ENCODE measurements at regions not wholly inside any gene's neighbourhood (a gene's known extent, or its start where the extent isn't known, plus 50 kb on each side); places are given as distances from the start of the nearest gene placed in this dataset.
A peak's percentile ranks its signal among the peaks of the same experiment; 100 is the strongest.

DNA sequence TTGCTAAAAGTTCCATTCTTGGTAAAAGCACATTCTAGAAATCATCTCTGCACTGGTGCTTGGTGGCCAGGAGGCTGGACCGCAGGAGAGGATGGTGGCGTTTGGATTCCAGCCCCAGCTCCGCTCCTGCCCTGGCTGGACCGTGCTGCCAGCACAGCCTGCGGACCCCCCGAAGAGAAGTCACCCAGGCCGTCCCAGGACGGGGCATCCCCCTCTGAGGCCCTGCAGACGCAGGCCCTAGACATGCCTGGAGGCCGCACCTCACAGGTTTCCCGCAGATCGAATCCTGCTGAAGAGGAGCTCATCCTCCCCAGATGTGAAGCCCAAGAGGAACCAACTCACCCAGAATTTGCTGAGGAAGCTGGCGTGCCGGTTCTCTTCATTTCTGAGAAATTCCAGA, 159.0 kb downstream of the TEX29 start:
- Mint-ChIP-seq H3K27me3 (peaks cover 0 to 5% (median 2%) of the 10 kb centered on the region in 5 donors), H3K27ac (no peak overlapping the region), H3K9me3 (no peaks in the 10 kb centered on the region), H3K36me3 (no peaks in the 10 kb centered on the region), H3K4me3 (no peak overlapping the region), H3K4me1 (peaks cover 0 to 1% (median 0%) of the 10 kb centered on the region in 4 donors)
- POLR2A ChIA-PET, result no interaction called here
- ATAC-seq, result no peak
- DNase-seq, result no peak

DNA sequence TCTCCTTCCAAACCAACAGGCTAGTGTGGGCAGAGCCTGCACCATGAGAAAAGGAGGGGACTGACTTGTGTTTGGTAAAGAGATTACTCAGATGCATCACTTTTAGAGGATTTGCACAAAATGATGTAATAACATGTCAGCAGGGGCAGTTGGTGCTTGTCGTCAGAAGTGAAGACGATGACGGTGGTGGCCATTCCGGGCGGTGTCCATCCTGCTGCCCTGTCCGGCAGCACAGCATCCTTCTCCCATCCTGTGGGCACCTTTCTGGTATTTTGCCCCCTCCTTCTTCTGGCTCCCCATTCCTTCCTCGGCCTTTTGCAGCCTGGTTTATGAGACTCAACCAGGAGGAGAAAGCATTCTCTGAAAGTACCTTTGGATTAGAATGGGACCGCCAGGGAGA, 160.1 kb downstream of the TEX29 start:
- DNase-seq, result no peak
- Mint-ChIP-seq H3K27ac (peak overlapping the region in 1 of 10 donors; percentile 9), H3K4me3 (no peak overlapping the region), H3K27me3 (peaks cover 0 to 5% (median 2%) of the 10 kb centered on the region in 5 donors), H3K4me1 (peaks cover 0 to 1% (median 0%) of the 10 kb centered on the region in 4 donors), H3K9me3 (peaks cover 0 to 4% (median 0%) of the 10 kb centered on the region in 9 donors), H3K36me3 (peaks cover 0 to under 1% (median 0%) of the 10 kb centered on the region in 3 donors)
- POLR2A ChIA-PET, result no interaction called here
- ATAC-seq, result no peak

DNA sequence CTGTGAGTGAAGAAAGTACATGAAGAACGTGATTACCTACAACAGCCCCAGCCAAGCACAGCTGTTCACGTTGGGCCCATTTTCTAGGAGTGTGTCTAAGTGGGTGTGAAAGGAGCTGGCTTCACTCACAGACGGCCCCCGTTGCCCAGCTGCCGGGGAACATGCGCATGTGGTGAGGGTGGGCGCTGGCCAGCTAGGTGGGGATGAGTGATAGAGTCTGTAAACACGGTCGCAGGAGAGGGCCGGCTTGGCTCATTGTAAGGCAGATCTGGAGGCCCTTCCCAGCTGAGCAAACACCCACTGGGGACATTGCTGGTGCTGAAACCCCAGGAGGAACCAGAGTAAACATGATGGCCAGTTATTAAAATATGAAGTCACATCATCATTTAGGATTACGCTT, 160.5 kb downstream of the TEX29 start:
- peaks cover 0 to 1% (median 0%) of the 10 kb centered on the region in 4 donors for H3K4me1 Mint-ChIP-seq
- peaks cover 0 to 9% (median 0%) of the 10 kb centered on the region in 9 donors for H3K9me3 Mint-ChIP-seq
- H3K36me3 Mint-ChIP-seq, result peaks cover 0 to 4% (median 0%) of the 10 kb centered on the region in 3 donors
- H3K27ac Mint-ChIP-seq, result peak overlapping the region in 2 of 10 donors; percentile 9 to 31
- peaks cover 0 to 5% (median 2%) of the 10 kb centered on the region in 5 donors for H3K27me3 Mint-ChIP-seq
- DNase-seq (no peak), ATAC-seq (no peak)
- no peak overlapping the region for H3K4me3 Mint-ChIP-seq
- POLR2A ChIA-PET, result no interaction called here

DNA sequence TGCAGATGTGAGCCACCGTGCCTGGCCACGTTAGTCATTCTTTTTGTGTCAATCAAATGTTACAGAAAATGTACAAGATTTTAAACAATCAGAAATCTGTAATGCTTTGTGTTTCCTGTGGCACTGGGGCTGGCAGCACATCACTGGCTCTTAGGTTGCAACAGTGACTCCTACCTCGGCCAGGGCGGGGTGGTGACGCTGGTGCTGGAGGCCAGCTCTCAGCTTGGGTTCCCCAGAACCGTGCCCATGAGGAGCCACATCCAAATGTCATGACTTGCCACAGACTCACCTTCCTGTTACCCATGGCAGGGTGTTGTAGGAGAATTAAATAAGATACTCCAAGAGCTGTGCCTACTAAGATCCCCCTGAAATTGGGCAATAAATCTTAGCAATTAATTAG, 161.7 kb downstream of the TEX29 start:
- peaks cover 0 to 20% (median 3%) of the 10 kb centered on the region in 9 donors for H3K9me3 Mint-ChIP-seq
- DNase-seq (no peak), ATAC-seq (no peak)
- H3K4me1 Mint-ChIP-seq, result peaks cover 0 to 1% (median 0%) of the 10 kb centered on the region in 4 donors
- H3K27me3 Mint-ChIP-seq, result peaks cover 0 to 5% (median 2%) of the 10 kb centered on the region in 5 donors
- H3K4me3 Mint-ChIP-seq, result no peak overlapping the region
- POLR2A ChIA-PET, result no interaction called here
- peaks cover 0 to 4% (median 2%) of the 10 kb centered on the region in 3 donors for H3K36me3 Mint-ChIP-seq
- no peak overlapping the region for H3K27ac Mint-ChIP-seq

DNA sequence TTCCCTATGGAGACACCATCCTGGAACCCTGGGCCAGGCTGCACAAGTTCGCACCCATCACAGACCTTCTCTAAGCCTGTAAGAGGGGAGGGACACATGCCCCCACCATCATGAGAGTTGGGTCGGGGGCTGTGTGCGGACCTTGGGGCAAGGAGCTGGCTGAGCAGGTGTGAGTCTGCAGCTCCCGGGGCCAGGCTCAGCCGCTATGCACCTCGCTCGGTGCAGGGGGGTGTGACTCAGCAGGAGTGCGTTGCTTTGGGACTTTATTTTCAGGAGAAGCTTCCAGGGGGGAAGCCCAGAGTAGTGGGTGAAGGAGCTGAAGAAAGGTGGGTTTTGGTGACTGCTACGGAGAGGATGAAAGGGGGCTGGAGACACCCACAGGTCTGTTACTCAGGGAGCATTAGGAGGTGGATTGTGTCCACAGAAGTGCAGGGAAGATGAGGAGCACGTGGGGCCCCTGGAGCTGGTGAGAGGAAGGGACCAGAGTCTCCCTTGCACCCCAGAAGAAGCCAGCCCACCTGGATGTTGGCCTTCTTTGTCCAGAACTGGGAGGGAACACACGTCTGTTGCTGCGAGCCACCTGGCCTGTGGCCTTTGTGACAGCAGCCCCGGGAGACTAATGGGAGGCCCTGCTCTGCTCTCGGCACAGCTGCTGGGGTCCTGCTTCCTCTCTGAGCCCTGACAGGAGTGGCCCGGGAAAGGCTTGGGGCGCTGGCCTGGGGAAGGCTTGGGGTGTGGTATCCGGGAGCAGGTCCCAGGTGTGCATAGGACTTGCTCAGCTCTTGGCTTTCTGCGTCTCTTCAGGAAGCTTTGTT, 162.6 kb downstream of the TEX29 start:
- ATAC-seq (no peak), DNase-seq (no peak)
- Mint-ChIP-seq H3K4me3 (no peak overlapping the region), H3K27ac (no peak overlapping the region), H3K4me1 (peaks cover 0 to 1% (median 0%) of the 10 kb centered on the region in 4 donors), H3K9me3 (peaks cover 0 to 29% (median 7%) of the 10 kb centered on the region in 9 donors), H3K36me3 (peaks cover 0 to 4% (median 2%) of the 10 kb centered on the region in 3 donors), H3K27me3 (peaks cover 0 to 5% (median 2%) of the 10 kb centered on the region in 5 donors)
- POLR2A ChIA-PET, result no interaction called here

DNA sequence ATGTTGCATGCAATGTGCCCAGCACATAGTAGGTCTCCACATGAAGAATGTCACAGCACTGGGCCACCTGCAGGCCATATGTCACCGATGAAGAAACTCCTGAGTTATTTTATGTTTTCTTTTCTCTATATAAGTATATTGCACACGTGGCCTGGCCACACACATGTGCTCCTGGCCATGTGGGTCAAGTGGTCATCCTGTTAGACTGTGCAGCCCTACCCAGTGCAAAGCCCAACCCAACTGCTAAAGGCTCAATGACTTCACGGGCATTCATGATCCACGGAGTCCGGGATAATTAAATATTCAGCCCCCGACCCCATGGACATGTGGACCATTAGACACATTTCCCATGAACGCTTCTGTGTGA, 163.2 kb downstream of the TEX29 start:
- DNase-seq (no peak), ATAC-seq (no peak)
- H3K4me1 Mint-ChIP-seq, result peaks cover 0 to 1% (median 0%) of the 10 kb centered on the region in 4 donors
- H3K27ac Mint-ChIP-seq, result no peak overlapping the region
- peaks cover 0 to 4% (median 2%) of the 10 kb centered on the region in 3 donors for H3K36me3 Mint-ChIP-seq
- H3K4me3 Mint-ChIP-seq, result no peak overlapping the region
- H3K27me3 Mint-ChIP-seq, result peaks cover 0 to 9% (median 2%) of the 10 kb centered on the region in 5 donors
- H3K9me3 Mint-ChIP-seq, result peaks cover 0 to 35% (median 7%) of the 10 kb centered on the region in 9 donors
- POLR2A ChIA-PET, result no interaction called here

DNA sequence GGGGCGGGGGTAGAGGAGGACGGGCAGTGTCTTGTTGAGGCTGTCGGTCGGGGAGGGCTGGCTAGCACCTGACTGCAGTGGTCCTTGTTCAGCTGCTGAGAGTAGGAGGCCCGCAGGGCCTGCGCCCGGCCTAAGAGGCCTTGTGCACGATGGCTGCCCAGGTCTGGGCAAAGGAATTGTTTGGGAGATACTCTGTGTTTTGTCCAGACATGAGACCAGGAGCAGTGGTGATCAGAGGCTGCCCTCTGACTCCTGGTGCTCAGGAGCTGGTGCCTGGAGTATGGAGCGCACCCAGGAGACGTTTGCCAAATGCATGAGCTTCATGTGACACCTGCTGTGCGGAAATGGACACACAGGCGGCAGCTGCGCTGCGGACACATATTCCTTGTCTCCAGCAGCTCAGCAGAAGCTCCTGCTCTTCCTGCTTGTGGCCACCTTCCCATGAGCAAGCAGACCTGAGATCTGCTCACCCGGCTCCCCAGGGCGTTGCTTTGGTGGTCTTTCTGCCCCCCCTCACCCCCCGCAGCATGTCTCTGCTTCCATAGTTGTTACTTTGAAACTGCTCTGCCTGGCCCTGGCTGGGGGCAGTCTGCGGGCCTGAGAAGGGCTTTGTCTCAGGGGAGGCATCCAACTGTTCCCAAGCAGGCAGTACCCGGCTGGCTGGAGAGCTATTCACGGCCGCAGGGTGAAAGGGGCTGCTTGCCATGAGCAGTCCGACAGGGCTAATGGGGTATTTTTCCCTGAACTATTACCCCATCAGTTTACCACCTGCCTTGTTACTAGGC, 163.9 kb downstream of the TEX29 start:
- ATAC-seq, result no peak
- Mint-ChIP-seq H3K9me3 (peaks cover 0 to 35% (median 7%) of the 10 kb centered on the region in 9 donors), H3K27me3 (peaks cover 0 to 12% (median 2%) of the 10 kb centered on the region in 5 donors), H3K4me1 (peaks cover 0 to 1% (median 0%) of the 10 kb centered on the region in 4 donors), H3K27ac (no peak overlapping the region), H3K36me3 (peaks cover 0 to 4% (median 2%) of the 10 kb centered on the region in 3 donors), H3K4me3 (no peak overlapping the region)
- POLR2A ChIA-PET, result no interaction called here
- no peak for DNase-seq

DNA sequence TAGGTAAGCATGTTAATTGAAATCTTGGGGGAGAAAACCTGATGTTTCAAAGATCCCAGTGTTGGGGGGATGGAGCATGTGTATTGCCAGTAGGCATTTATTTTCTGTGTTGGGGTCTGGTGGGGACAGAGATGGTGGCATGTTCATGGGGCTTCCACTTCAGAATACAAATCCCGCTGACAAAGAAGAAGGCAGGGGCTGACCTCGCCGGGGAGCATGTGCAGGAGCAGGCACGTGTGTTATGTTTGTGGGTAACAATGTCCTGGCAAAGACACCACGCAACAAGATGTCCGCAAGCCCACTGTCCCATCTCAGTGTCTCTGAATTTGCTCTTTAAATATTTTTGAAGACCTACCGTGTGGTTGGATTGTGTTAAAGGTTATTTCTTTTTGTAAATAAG, 164.5 kb downstream of the TEX29 start:
- DNase-seq (no peak), ATAC-seq (no peak)
- peak overlapping the region in 1 of 10 donors; percentile 16 for H3K27ac Mint-ChIP-seq
- H3K9me3 Mint-ChIP-seq, result peaks cover 0 to 35% (median 7%) of the 10 kb centered on the region in 9 donors
- POLR2A ChIA-PET, result no interaction called here
- H3K4me1 Mint-ChIP-seq, result peaks cover 0 to 1% (median 0%) of the 10 kb centered on the region in 4 donors
- peaks cover 0 to 16% (median 2%) of the 10 kb centered on the region in 5 donors for H3K27me3 Mint-ChIP-seq
- peaks cover 0 to 4% (median 2%) of the 10 kb centered on the region in 3 donors for H3K36me3 Mint-ChIP-seq
- H3K4me3 Mint-ChIP-seq, result no peak overlapping the region

DNA sequence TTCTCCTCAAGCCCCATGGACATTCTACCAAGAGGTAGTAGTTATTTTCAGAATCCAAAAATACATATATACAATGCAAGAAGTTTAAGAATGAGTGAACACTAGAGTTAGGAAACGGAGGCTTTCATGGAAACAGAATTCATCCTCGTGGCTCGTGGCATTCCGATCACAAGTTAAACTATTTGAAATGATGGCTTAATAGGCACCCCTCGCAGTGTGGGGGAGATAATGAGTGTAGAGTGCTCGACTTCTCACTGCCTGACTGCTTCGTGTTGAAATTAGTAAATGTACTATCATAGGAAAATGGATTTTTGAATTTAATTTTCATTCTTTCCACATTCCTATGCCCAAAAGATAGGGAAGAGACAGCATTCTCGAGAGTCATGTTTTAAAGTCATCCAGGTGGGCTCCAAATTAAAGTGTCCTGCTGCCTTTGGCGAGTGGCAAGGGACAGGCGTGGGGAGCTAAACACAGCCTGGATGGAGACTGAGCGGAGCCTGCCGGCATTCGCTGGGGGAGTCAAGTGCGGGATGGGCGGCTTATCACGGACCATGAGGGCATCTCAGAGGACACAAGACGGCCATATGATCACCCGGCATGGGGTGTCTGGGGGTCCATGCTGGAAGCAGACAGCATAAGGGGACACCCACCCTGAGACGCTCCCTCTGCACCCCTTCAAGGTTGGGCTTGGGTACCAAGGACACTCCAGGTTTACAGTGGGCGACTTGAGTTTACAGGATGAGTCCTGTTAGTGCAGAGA, 165.2 kb downstream of the TEX29 start:
- ATAC-seq (no peak), DNase-seq (no peak)
- peaks cover 0 to 16% (median 0%) of the 10 kb centered on the region in 5 donors for H3K27me3 Mint-ChIP-seq
- no peak overlapping the region for H3K27ac Mint-ChIP-seq
- H3K9me3 Mint-ChIP-seq, result peaks cover 0 to 35% (median 7%) of the 10 kb centered on the region in 9 donors
- peaks cover 0 to 1% (median 0%) of the 10 kb centered on the region in 4 donors for H3K4me1 Mint-ChIP-seq
- H3K4me3 Mint-ChIP-seq, result no peak overlapping the region
- POLR2A ChIA-PET, result no interaction called here
- peaks cover 0 to 4% (median 2%) of the 10 kb centered on the region in 3 donors for H3K36me3 Mint-ChIP-seq

DNA sequence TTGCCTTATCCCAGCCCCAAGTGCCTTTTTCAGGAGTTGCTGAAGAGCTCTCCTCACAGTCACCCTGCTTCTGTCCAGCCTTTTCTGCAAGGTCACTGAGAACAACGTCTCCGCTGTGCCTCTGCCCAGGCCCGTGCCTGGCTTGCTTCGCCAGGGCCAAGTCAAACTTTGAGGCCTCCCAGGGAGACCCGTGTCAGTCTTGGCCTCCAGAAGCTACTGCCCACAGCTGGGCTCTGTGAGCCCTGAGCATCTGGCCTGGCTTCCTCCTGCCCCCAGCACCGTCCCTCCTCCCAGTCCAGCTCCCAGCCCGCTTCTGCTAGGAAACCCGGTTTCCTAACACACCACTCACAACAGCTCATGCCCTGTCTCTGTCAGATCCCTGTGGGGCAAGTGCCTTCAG, 165.9 kb downstream of the TEX29 start:
- peaks cover 0 to 4% (median 2%) of the 10 kb centered on the region in 3 donors for H3K36me3 Mint-ChIP-seq
- H3K4me3 Mint-ChIP-seq, result no peak overlapping the region
- peaks cover 0 to 16% (median 0%) of the 10 kb centered on the region in 5 donors for H3K27me3 Mint-ChIP-seq
- no peaks in the 10 kb centered on the region for H3K4me1 Mint-ChIP-seq
- no peak overlapping the region for H3K27ac Mint-ChIP-seq
- H3K9me3 Mint-ChIP-seq, result peaks cover 0 to 35% (median 7%) of the 10 kb centered on the region in 9 donors
- POLR2A ChIA-PET, result interaction anchor here (0.5 kb wide), 1 partner anchor 1284 kb away, joined by 6 read pairs; no protein-coding TSS in a partner anchor
- ATAC-seq (no peak), DNase-seq (no peak)

DNA sequence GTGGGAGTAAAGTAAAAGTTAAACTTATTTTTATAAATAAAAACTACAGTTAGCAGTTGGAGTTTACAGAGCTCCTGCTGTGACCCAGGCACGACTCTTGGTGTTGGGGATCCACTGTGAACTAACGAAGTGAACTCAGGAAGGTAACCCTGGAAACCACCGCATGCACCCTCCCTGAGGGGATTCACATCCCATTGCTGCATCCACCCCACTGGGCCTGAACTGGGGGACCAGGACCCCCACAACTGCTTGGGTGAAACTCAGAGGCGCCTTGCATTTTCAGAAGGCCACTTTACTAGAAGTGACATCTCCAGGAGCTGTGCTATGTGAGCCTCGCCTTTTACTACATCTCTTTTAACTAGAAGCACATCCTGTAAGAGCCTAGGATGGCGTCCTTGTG, 166.4 kb downstream of the TEX29 start:
- Mint-ChIP-seq H3K4me1 (no peaks in the 10 kb centered on the region), H3K27ac (no peak overlapping the region), H3K27me3 (peaks cover 0 to 16% (median 0%) of the 10 kb centered on the region in 5 donors), H3K36me3 (peaks cover 0 to 4% (median 2%) of the 10 kb centered on the region in 3 donors), H3K9me3 (peaks cover 0 to 35% (median 7%) of the 10 kb centered on the region in 9 donors), H3K4me3 (no peak overlapping the region)
- no peak for DNase-seq
- ATAC-seq, result no peak
- POLR2A ChIA-PET, result interaction anchor here (0.5 kb wide), 1 partner anchor 1284 kb away, joined by 6 read pairs; no protein-coding TSS in a partner anchor

DNA sequence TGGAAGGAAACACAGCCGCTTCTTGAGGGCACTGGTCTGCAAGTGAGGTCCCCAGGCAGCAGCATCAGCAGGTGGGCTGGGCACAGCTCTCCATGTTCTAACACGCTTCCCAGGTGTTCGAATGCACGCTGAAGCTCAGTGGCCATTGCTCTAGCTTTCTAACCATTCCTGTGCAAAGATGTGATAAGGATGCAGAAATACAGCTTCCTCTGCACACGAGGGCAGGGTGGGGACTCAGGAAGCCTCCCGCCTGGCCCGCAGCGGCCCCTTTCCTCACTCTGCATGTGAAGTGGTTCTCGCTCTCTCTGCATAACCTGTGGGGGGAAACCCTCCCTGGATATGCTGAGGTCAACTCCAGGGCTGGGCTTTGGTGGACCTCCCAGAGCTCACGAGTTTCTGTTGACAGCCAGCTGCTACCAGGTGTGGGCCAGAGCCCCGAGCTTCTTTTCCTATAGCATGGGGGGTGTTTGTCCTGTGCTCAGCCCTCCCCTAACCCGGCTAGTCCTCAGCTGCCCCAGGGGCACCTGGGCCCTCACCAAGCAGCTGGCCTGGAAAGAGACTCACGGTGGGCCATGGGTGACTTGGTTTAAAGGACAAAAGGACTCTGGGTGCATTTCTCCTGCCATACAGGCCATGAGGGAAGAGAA, 168.2 kb downstream of the TEX29 start:
- Mint-ChIP-seq H3K27me3 (peaks cover 0 to 11% (median 1%) of the 10 kb centered on the region in 5 donors), H3K9me3 (peaks cover 0 to 35% (median 7%) of the 10 kb centered on the region in 9 donors), H3K4me3 (no peak overlapping the region), H3K4me1 (no peaks in the 10 kb centered on the region), H3K36me3 (peaks cover 0 to 4% (median 2%) of the 10 kb centered on the region in 3 donors), H3K27ac (no peak overlapping the region)
- no peak for DNase-seq
- no peak for ATAC-seq
- POLR2A ChIA-PET, result no interaction called here

All from naive thymus-derived CD8-positive, alpha-beta T cell (primary cell).